GM19328 (cell line): ENCODE measurements at regions not wholly inside any gene's neighbourhood (a gene's known extent, or its start where the extent isn't known, plus 50 kb on each side); places are given as distances from the start of the nearest gene placed in this dataset.
"Not testable (repeated sequence)": the region's sequence is repeated elsewhere in the genome, so short reads cannot be mapped to it uniquely, and the experiment has no call there.

Source experiments
- ATAC-seq: cut with Tn5 transposase; IDR thresholded peaks from one replicate; pipeline ENCODE4 v1.9.1; 2021; ENCODE audit warnings: mild to moderate bottlenecking, moderate library complexity; ENCODE audit not compliant: unreplicated experiment

- ATAC-seq: no peak
Observed at GRCh38 chr3:182124187-182124586, 412.5 kb downstream of the SOX2 start.

GRCh38 chr3:182124716-182125115 is 413.0 kb downstream of the SOX2 start:
- ATAC-seq: no peak

GRCh38 chr3:182129740-182130139 is 418.0 kb downstream of the SOX2 start:
- no peak for ATAC-seq

- no peak for ATAC-seq
Observed at GRCh38 chr3:182133752-182134151, 422.0 kb downstream of the SOX2 start.

GRCh38 chr3:182135056-182135455 is 423.3 kb downstream of the SOX2 start:
- ATAC-seq: no peak

- no peak for ATAC-seq
Observed at GRCh38 chr3:182136008-182136910, 424.5 kb downstream of the SOX2 start.

GRCh38 chr3:182138393-182138792 is 426.7 kb downstream of the SOX2 start:
- no peak for ATAC-seq

- ATAC-seq: no peak
Observed at GRCh38 chr3:182139627-182140357, 428.1 kb downstream of the SOX2 start.

- ATAC-seq: no peak
Observed at GRCh38 chr3:182142928-182143327, 431.2 kb downstream of the SOX2 start.

- ATAC-seq: no peak
Observed at GRCh38 chr3:182143903-182144302, 432.2 kb downstream of the SOX2 start.

GRCh38 chr3:182148360-182148759 is 436.6 kb downstream of the SOX2 start:
- no peak for ATAC-seq

GRCh38 chr3:182149594-182149993 is 437.9 kb downstream of the SOX2 start:
- ATAC-seq: no peak

- ATAC-seq: not testable (repeated sequence)
Observed at GRCh38 chr3:182156326-182156725, 444.6 kb downstream of the SOX2 start.

GRCh38 chr3:182165234-182165633 is 453.5 kb downstream of the SOX2 start:
- no peak for ATAC-seq

- ATAC-seq: no peak
Observed at GRCh38 chr3:182172534-182172933, 460.8 kb downstream of the SOX2 start.

GRCh38 chr3:182178488-182179200 is 466.9 kb downstream of the SOX2 start:
- ATAC-seq: no peak

GRCh38 chr3:182179631-182180030 is 467.9 kb downstream of the SOX2 start:
- ATAC-seq: no peak

GRCh38 chr3:182180654-182181385 is 469.1 kb downstream of the SOX2 start:
- ATAC-seq: no peak

- ATAC-seq: no peak
Observed at GRCh38 chr3:182182531-182182968, 470.8 kb downstream of the SOX2 start.

- no peak for ATAC-seq
Observed at GRCh38 chr3:182183716-182184430, 472.1 kb downstream of the SOX2 start.
